ENCODE measurements at regions not wholly inside any gene's neighbourhood (a gene's known extent, or its start where the extent isn't known, plus 50 kb on each side); places are given as distances from the start of the nearest gene placed in this dataset.

DNA sequence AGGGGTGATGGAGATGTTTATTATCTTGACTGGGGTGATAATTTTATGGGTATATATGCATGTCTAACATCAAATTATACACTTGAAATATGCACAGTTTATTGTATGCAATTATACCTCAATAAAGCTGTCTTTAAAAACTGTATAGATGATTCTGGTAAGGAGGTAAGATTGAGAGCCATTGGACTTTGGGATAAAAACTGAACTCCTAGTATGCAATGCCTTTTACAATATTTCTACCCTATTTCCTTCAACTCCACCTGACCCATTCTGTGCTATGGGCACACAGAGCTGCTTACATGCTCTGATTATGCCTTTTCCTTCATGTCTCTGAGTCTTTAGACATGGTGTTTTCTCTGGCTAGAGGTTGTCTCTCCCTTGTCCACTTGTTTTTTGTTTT is 63.9 kb upstream of the UGP2 start:
- H3K4me3 ChIP-seq: no peak overlapping the region
- no peak for TF ChIP-seq POLR2A (IDR thresholded peaks at IDR 0.05)
- TF ChIP-seq, protein P1, sequence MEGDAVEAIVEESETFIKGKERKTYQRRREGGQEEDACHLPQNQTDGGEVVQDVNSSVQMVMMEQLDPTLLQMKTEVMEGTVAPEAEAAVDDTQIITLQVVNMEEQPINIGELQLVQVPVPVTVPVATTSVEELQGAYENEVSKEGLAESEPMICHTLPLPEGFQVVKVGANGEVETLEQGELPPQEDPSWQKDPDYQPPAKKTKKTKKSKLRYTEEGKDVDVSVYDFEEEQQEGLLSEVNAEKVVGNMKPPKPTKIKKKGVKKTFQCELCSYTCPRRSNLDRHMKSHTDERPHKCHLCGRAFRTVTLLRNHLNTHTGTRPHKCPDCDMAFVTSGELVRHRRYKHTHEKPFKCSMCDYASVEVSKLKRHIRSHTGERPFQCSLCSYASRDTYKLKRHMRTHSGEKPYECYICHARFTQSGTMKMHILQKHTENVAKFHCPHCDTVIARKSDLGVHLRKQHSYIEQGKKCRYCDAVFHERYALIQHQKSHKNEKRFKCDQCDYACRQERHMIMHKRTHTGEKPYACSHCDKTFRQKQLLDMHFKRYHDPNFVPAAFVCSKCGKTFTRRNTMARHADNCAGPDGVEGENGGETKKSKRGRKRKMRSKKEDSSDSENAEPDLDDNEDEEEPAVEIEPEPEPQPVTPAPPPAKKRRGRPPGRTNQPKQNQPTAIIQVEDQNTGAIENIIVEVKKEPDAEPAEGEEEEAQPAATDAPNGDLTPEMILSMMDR (IDR thresholded peaks at IDR 0.05): no peak
- no peaks in the 10 kb centered on the region for H3K9me3 ChIP-seq
- no peaks in the 10 kb centered on the region for H3K36me3 ChIP-seq
- no peak for DNase-seq
- no peaks in the 10 kb centered on the region for H3K4me1 ChIP-seq
- no peak overlapping the region for H3K27ac ChIP-seq
- no peaks in the 10 kb centered on the region for H3K27me3 ChIP-seq

GRCh38 chr2:63778391-63778790 is 63.3 kb upstream of the UGP2 start:
- Histone ChIP-seq H3K4me3 (no peak overlapping the region), H3K27me3 (no peaks in the 10 kb centered on the region), H3K4me1 (no peaks in the 10 kb centered on the region), H3K27ac (no peak overlapping the region), H3K36me3 (no peaks in the 10 kb centered on the region), H3K9me3 (no peaks in the 10 kb centered on the region)
- no peak for DNase-seq
- TF ChIP-seq POLR2A (IDR thresholded peaks at IDR 0.05): no peak
- TF ChIP-seq, protein P1 (IDR thresholded peaks at IDR 0.05): no peak

GRCh38 chr2:63780518-63781155 is 61.1 kb upstream of the UGP2 start:
- no peak for DNase-seq
- Histone ChIP-seq H3K4me1 (no peaks in the 10 kb centered on the region), H3K27me3 (no peaks in the 10 kb centered on the region), H3K9me3 (no peaks in the 10 kb centered on the region), H3K4me3 (no peak overlapping the region), H3K36me3 (no peaks in the 10 kb centered on the region), H3K27ac (no peak overlapping the region)
- TF ChIP-seq, protein P1 (IDR thresholded peaks at IDR 0.05): no peak
- TF ChIP-seq POLR2A (IDR thresholded peaks at IDR 0.05): no peak

DNA sequence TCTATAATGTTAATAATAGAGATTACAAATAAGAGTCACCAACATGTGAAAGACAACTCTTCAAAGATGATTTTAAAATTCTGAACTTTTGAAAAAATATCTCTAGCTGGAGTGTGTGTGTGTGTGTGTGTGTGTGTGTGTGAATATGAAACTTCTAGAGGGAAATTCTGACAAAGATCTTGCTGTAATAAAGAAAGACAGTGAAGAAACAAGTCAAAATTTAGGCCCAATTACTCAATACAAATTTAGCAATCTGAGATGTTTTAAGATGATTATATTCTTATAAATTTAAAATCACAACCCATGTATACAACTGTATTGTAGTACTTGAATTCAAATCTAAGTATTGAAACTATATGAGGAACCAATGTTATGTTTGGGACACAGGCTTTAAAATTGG is 57.2 kb upstream of the UGP2 start:
- Histone ChIP-seq H3K9me3 (no peaks in the 10 kb centered on the region), H3K27ac (no peak overlapping the region), H3K36me3 (no peaks in the 10 kb centered on the region), H3K4me3 (no peak overlapping the region), H3K27me3 (no peaks in the 10 kb centered on the region), H3K4me1 (no peaks in the 10 kb centered on the region)
- no peak for DNase-seq
- TF ChIP-seq, protein P1 (IDR thresholded peaks at IDR 0.05): no peak
- TF ChIP-seq POLR2A (IDR thresholded peaks at IDR 0.05): no peak

DNA sequence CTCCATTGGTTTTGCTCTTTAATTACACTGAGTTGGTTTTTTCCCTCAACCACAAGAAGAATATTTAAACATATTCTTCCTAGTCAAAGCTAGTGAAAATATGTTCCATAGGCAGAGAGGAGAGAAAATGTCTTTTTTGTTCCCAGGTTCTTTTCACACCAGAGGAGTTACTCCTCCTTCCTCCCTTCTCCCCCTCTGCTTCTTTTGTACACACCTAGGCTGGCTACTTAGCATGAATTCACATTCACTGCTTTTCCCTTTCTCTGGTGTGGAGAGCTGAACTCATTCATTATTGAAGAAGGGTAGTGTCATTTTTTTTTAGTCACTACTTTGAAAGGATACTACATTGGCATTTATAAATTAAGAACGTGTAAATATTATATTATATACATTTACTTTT is 56.6 kb upstream of the UGP2 start:
- H3K4me1 ChIP-seq: no peaks in the 10 kb centered on the region
- no peak overlapping the region for H3K4me3 ChIP-seq
- no peaks in the 10 kb centered on the region for H3K9me3 ChIP-seq
- H3K36me3 ChIP-seq: no peaks in the 10 kb centered on the region
- no peaks in the 10 kb centered on the region for H3K27me3 ChIP-seq
- no peak for TF ChIP-seq POLR2A (IDR thresholded peaks at IDR 0.05)
- TF ChIP-seq, protein P1 (IDR thresholded peaks at IDR 0.05): no peak
- no peak overlapping the region for H3K27ac ChIP-seq
- no peak for DNase-seq

- H3K36me3 ChIP-seq: no peaks in the 10 kb centered on the region
- no peak for DNase-seq
- TF ChIP-seq, protein P1 (IDR thresholded peaks at IDR 0.05): no peak
- TF ChIP-seq POLR2A (IDR thresholded peaks at IDR 0.05): no peak
- H3K4me1 ChIP-seq: no peaks in the 10 kb centered on the region
- no peak overlapping the region for H3K27ac ChIP-seq
- no peaks in the 10 kb centered on the region for H3K27me3 ChIP-seq
- no peaks in the 10 kb centered on the region for H3K9me3 ChIP-seq
- H3K4me3 ChIP-seq: no peak overlapping the region
Observed at GRCh38 chr2:63786471-63786870, 55.2 kb upstream of the UGP2 start.

Measured in Peyer's patch (tissue), 4 donors.